ENCODE measurements at regions not wholly inside any gene's neighbourhood (a gene's known extent, or its start where the extent isn't known, plus 50 kb on each side); places are given as distances from the start of the nearest gene placed in this dataset.

- Histone ChIP-seq H3K27me3 (ENCODE audit: insufficient read depth, poor library complexity, severe bottlenecking) (no peaks in the 10 kb centered on the region), H3K4me3 (ENCODE audit: severe bottlenecking) (no peak overlapping the region), H3K4me1 (ENCODE audit: insufficient read depth, poor library complexity, severe bottlenecking) (no peaks in the 10 kb centered on the region), H3K27ac (ENCODE audit: poor library complexity, severe bottlenecking) (no peak overlapping the region), H3K36me3 (ENCODE audit: low read depth) (no peaks in the 10 kb centered on the region), H3K9me3 (ENCODE audit: severe bottlenecking) (no peaks in the 10 kb centered on the region)
- no peak for ATAC-seq (ENCODE audit: low read depth)
- DNase-seq (ENCODE audit: low spot score), result no peak
- TF ChIP-seq, protein P1, sequence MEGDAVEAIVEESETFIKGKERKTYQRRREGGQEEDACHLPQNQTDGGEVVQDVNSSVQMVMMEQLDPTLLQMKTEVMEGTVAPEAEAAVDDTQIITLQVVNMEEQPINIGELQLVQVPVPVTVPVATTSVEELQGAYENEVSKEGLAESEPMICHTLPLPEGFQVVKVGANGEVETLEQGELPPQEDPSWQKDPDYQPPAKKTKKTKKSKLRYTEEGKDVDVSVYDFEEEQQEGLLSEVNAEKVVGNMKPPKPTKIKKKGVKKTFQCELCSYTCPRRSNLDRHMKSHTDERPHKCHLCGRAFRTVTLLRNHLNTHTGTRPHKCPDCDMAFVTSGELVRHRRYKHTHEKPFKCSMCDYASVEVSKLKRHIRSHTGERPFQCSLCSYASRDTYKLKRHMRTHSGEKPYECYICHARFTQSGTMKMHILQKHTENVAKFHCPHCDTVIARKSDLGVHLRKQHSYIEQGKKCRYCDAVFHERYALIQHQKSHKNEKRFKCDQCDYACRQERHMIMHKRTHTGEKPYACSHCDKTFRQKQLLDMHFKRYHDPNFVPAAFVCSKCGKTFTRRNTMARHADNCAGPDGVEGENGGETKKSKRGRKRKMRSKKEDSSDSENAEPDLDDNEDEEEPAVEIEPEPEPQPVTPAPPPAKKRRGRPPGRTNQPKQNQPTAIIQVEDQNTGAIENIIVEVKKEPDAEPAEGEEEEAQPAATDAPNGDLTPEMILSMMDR (IDR thresholded peaks at IDR 0.05; ENCODE audit: poor library complexity, severe bottlenecking), result no peak
Measured at GRCh38 chr2:146229508-146230155, 1615.2 kb upstream of the ACVR2A start.

- no peaks in the 10 kb centered on the region for H3K4me1 ChIP-seq (ENCODE audit: insufficient read depth, poor library complexity, severe bottlenecking)
- no peaks in the 10 kb centered on the region for H3K27me3 ChIP-seq (ENCODE audit: insufficient read depth, poor library complexity, severe bottlenecking)
- H3K36me3 ChIP-seq (ENCODE audit: low read depth), result no peaks in the 10 kb centered on the region
- H3K9me3 ChIP-seq (ENCODE audit: severe bottlenecking), result no peaks in the 10 kb centered on the region
- H3K27ac ChIP-seq (ENCODE audit: poor library complexity, severe bottlenecking), result no peak overlapping the region
- ATAC-seq (ENCODE audit: low read depth) (no peak), DNase-seq (ENCODE audit: low spot score) (no peak)
- H3K4me3 ChIP-seq (ENCODE audit: severe bottlenecking), result no peak overlapping the region
- TF ChIP-seq, protein P1 (IDR thresholded peaks at IDR 0.05; ENCODE audit: poor library complexity, severe bottlenecking), result no peak
Measured at GRCh38 chr2:146228466-146229058, 1616.3 kb upstream of the ACVR2A start.

DNA sequence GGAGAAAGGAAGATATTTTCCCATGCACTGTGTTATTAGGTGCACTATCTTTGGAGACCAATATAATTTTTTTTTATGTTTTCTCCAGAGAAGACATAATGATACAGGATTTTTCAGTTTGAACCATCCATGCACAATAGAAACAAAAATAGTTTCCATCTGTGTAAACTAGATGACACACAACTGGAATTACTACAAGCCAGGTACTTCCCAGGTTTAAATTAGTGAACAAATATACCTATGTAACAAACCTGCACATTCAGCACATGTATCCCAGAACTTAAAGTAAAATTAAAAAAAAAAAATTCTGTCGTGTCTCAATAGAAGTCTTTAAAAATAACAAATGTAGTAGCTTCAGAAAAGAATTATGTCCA lies 1616.8 kb upstream of the ACVR2A start:
- ATAC-seq (ENCODE audit: low read depth) (no peak), DNase-seq (ENCODE audit: low spot score) (no peak)
- TF ChIP-seq, protein P1 (IDR thresholded peaks at IDR 0.05; ENCODE audit: poor library complexity, severe bottlenecking), result no peak
- Histone ChIP-seq H3K4me3 (ENCODE audit: severe bottlenecking) (no peak overlapping the region), H3K27ac (ENCODE audit: poor library complexity, severe bottlenecking) (no peak overlapping the region), H3K4me1 (ENCODE audit: insufficient read depth, poor library complexity, severe bottlenecking) (no peaks in the 10 kb centered on the region), H3K9me3 (ENCODE audit: severe bottlenecking) (no peaks in the 10 kb centered on the region), H3K36me3 (ENCODE audit: low read depth) (no peaks in the 10 kb centered on the region), H3K27me3 (ENCODE audit: insufficient read depth, poor library complexity, severe bottlenecking) (no peaks in the 10 kb centered on the region)

- H3K36me3 ChIP-seq (ENCODE audit: low read depth), result no peaks in the 10 kb centered on the region
- TF ChIP-seq, protein P1 (IDR thresholded peaks at IDR 0.05; ENCODE audit: poor library complexity, severe bottlenecking), result no peak
- ATAC-seq (ENCODE audit: low read depth), result no peak
- no peaks in the 10 kb centered on the region for H3K27me3 ChIP-seq (ENCODE audit: insufficient read depth, poor library complexity, severe bottlenecking)
- no peak overlapping the region for H3K4me3 ChIP-seq (ENCODE audit: severe bottlenecking)
- H3K9me3 ChIP-seq (ENCODE audit: severe bottlenecking), result no peaks in the 10 kb centered on the region
- DNase-seq (ENCODE audit: low spot score), result no peak
- no peaks in the 10 kb centered on the region for H3K4me1 ChIP-seq (ENCODE audit: insufficient read depth, poor library complexity, severe bottlenecking)
- no peak overlapping the region for H3K27ac ChIP-seq (ENCODE audit: poor library complexity, severe bottlenecking)
Measured at GRCh38 chr2:146227152-146228019, 1617.4 kb upstream of the ACVR2A start.

Data from RWPE2 (cell line).